ENCODE measurements at regions not wholly inside any gene's neighbourhood (a gene's known extent, or its start where the extent isn't known, plus 50 kb on each side); places are given as distances from the start of the nearest gene placed in this dataset.

- Histone ChIP-seq H3K27me3 (no peaks in the 10 kb centered on the region), H3K36me3 (no peaks in the 10 kb centered on the region), H3K27ac (no peak overlapping the region), H3K4me1 (no peaks in the 10 kb centered on the region), H3K9me3 (no peaks in the 10 kb centered on the region), H3K4me3 (no peak overlapping the region)
- TF ChIP-seq, protein P1, sequence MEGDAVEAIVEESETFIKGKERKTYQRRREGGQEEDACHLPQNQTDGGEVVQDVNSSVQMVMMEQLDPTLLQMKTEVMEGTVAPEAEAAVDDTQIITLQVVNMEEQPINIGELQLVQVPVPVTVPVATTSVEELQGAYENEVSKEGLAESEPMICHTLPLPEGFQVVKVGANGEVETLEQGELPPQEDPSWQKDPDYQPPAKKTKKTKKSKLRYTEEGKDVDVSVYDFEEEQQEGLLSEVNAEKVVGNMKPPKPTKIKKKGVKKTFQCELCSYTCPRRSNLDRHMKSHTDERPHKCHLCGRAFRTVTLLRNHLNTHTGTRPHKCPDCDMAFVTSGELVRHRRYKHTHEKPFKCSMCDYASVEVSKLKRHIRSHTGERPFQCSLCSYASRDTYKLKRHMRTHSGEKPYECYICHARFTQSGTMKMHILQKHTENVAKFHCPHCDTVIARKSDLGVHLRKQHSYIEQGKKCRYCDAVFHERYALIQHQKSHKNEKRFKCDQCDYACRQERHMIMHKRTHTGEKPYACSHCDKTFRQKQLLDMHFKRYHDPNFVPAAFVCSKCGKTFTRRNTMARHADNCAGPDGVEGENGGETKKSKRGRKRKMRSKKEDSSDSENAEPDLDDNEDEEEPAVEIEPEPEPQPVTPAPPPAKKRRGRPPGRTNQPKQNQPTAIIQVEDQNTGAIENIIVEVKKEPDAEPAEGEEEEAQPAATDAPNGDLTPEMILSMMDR (IDR thresholded peaks at IDR 0.05) = no peak
- DNase-seq = no peak
- intact Hi-C loops (cut with DNase I; ENCODE audit: low total_unique reads) = no loop called here
Observed at GRCh38 chr11:127443297-127443696, 442.7 kb upstream of the KIRREL3 start.

DNA sequence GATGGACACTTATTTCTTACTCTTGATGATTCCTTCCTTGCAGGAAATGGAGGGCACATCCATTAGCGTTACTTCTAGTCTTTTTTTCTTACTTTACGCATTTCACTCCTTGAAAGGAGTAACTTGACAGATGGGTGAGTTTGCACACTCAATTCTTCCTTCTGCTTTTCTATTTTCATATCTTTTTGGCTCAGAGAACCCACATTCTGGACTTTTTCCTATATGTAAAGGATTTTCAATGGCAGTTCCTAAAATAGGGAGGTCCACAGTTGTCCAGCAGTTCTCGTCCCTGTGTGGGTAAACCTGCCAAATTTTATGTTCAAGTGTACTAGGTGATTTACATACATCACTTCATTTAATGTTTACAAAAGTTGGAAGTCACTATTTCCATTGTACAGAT is 440.0 kb upstream of the KIRREL3 start:
- TF ChIP-seq, protein P1 (IDR thresholded peaks at IDR 0.05) = no peak
- H3K9me3 ChIP-seq = no peaks in the 10 kb centered on the region
- DNase-seq = no peak
- no peaks in the 10 kb centered on the region for H3K36me3 ChIP-seq
- intact Hi-C loops (cut with DNase I; ENCODE audit: low total_unique reads) = no loop called here
- H3K27me3 ChIP-seq = no peaks in the 10 kb centered on the region
- no peak overlapping the region for H3K4me3 ChIP-seq
- H3K4me1 ChIP-seq = no peaks in the 10 kb centered on the region
- H3K27ac ChIP-seq = no peak overlapping the region

DNA sequence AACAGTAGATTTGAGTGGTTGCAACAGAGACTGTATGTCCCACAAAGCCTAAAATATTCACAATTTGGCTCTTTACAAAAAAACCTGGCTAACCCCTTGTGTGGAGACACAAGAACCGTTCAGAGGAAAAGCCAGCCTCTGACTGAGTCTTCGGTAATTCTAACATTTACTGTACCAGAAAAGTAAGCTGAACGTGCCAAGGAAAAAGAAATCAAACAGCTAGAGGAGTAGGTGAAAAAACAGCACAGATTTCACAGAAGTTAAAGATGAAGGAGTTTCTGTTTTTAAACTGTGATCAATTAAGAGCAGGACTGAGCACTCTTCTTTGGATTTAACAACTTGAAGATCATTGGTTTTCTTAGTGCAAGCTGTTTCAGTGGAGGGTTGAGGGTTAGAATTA is 424.7 kb upstream of the KIRREL3 start:
- no peak overlapping the region for H3K27ac ChIP-seq
- no peak overlapping the region for H3K4me3 ChIP-seq
- intact Hi-C loops (cut with DNase I; ENCODE audit: low total_unique reads) = no loop called here
- H3K36me3 ChIP-seq = no peaks in the 10 kb centered on the region
- TF ChIP-seq, protein P1 (IDR thresholded peaks at IDR 0.05) = no peak
- no peak for DNase-seq
- H3K4me1 ChIP-seq = no peaks in the 10 kb centered on the region
- no peaks in the 10 kb centered on the region for H3K9me3 ChIP-seq
- no peaks in the 10 kb centered on the region for H3K27me3 ChIP-seq

DNA sequence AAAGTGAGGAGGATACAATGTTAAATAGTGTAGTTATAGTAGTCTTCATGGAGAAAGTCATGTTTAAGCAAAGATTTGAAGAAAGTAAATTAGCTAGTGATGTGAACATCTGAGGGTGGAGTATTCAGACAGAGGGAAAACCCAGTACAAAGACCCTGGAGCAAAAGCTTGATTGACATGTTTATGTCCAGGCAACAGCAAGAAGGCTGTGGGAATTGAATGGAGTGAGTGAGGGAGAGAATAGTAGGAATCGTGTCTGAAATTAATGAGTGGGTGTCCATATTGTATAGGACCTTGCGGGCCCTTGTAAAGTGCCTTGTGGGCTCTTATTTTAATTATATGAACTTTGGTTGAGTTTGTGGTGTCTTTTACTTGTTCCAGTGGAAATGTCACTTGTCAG is 424.1 kb upstream of the KIRREL3 start:
- Histone ChIP-seq H3K27me3 (no peaks in the 10 kb centered on the region), H3K9me3 (no peaks in the 10 kb centered on the region), H3K27ac (no peak overlapping the region), H3K4me3 (no peak overlapping the region), H3K36me3 (no peaks in the 10 kb centered on the region), H3K4me1 (no peaks in the 10 kb centered on the region)
- intact Hi-C loops (cut with DNase I; ENCODE audit: low total_unique reads) = no loop called here
- TF ChIP-seq, protein P1 (IDR thresholded peaks at IDR 0.05) = no peak
- no peak for DNase-seq

DNA sequence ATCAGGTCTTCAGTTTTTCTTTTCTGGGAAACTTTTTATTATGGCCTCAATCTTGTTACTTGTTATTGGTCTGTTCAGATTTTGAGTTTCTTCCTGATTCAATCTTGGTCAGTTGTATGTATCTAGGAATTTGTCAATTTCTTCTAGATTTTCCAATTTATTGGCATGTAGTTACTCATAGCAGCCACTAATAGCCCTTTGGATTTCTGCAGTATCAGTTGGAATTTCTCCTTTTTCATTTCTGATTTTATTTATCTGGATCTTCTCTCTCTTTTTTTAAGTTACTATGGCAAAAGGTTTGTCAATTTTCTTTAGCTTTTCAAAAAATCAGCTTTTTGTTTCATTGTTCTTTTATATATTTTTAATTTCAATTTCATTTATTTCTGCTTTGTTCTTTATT is 419.6 kb upstream of the KIRREL3 start:
- intact Hi-C loops (cut with DNase I; ENCODE audit: low total_unique reads) = no loop called here
- no peaks in the 10 kb centered on the region for H3K27me3 ChIP-seq
- TF ChIP-seq, protein P1 (IDR thresholded peaks at IDR 0.05) = no peak

GRCh38 chr11:127412722-127413380 is 412.3 kb upstream of the KIRREL3 start:
- Histone ChIP-seq H3K36me3 (no peaks in the 10 kb centered on the region), H3K4me3 (no peak overlapping the region), H3K4me1 (no peaks in the 10 kb centered on the region), H3K27ac (no peak overlapping the region), H3K9me3 (peaks cover 0 to 19% (median 8%) of the 10 kb centered on the region in 3 donors), H3K27me3 (no peaks in the 10 kb centered on the region)
- TF ChIP-seq, protein P1 (IDR thresholded peaks at IDR 0.05) = no peak
- DNase-seq = no peak
- intact Hi-C loops (cut with DNase I; ENCODE audit: low total_unique reads) = no loop called here

More for the DNA sequence above, 419.6 kb upstream of the KIRREL3 start:
- no peaks in the 10 kb centered on the region for H3K4me1 ChIP-seq
- no peaks in the 10 kb centered on the region for H3K9me3 ChIP-seq
- DNase-seq = no peak
- H3K36me3 ChIP-seq = no peaks in the 10 kb centered on the region
- H3K27ac ChIP-seq = no peak overlapping the region
- no peak overlapping the region for H3K4me3 ChIP-seq

Data from tibial artery (tissue), 4 donors.